SK-N-SH (cell line): ENCODE measurements at regions not wholly inside any gene's neighbourhood (a gene's known extent, or its start where the extent isn't known, plus 50 kb on each side); places are given as distances from the start of the nearest gene placed in this dataset.

ENCODE experiments used
- CTCF ChIA-PET: fragments of 300-600, 350-600 bp; formaldehyde crosslinking; extraction: SDS; loops from one replicate; lab custom pipeline; 2021; lab: Yijun Ruan, JAX
- POLR2A ChIA-PET: fragments of 350-600 bp; sonication (Branson Sonifier 250); formaldehyde crosslinking; extraction: SDS; loops from one replicate; lab custom pipeline; 2020; ENCODE audit warnings: antibody characterized with exemption, inconsistent platforms; lab: Yijun Ruan, JAX
- DNase-seq: peaks from one replicate; pipeline ENCODE4 v3.0.0; 2012
- H2AFZ ChIP-seq: fragments of 200-600 bp; sonication (generic); 2 replicates; pipeline ENCODE4 v1.8.1; 2016; ENCODE audit warnings: antibody characterized with exemption, mild to moderate bottlenecking, low read depth
- H3F3A ChIP-seq: fragments of 200-600 bp; sonication (generic); replicated peaks from 2 replicates; pipeline ENCODE3; 2016; ENCODE audit warnings: antibody characterized with exemption, mild to moderate bottlenecking; ENCODE audit not compliant: insufficient read depth
- H3K27ac ChIP-seq, 2 experiments: fragments of 200-500 bp in 1 of 2; fragments of 200-600 bp in 1 of 2; sonication (Bioruptor generic) in 1 of 2; sonication (generic), shearing (Covaris generic) in 1 of 2; 2 replicates each; pipeline versions ENCODE4 v1.5.1 to v1.6.1; 2014 to 2016; ENCODE audit warnings: low read depth in 2 of 2, inconsistent platforms in 1 of 2, low read length in 1 of 2, mild to moderate bottlenecking in 1 of 2, mixed read lengths in 1 of 2
- H3K27me3 ChIP-seq: fragments of 200-600 bp; sonication (generic), shearing (Covaris generic); 2 replicates; pipeline ENCODE4 v1.6.1; 2016; ENCODE audit warnings: mixed run types; ENCODE audit not compliant: insufficient read depth
- H3K36me3 ChIP-seq, 2 experiments: fragments of 200-500 bp in 1 of 2; fragments of 200-600 bp in 1 of 2; sonication (Bioruptor generic) in 1 of 2; sonication (generic) in 1 of 2; replicated peaks in 1 of 2; 2 replicates each; pipeline versions ENCODE3 to v1.5.1; 2014 to 2016; ENCODE audit warnings: low read length in 1 of 2, mild to moderate bottlenecking in 1 of 2; ENCODE audit not compliant: insufficient read depth in 2 of 2, control insufficient read depth in 1 of 2
- H3K4me1 ChIP-seq, 2 experiments: fragments of 200-500 bp in 1 of 2; fragments of 200-600 bp in 1 of 2; sonication (Bioruptor generic) in 1 of 2; sonication (generic), shearing (Covaris generic) in 1 of 2; 2 replicates each; pipeline versions ENCODE4 v1.5.1 to v1.6.1; 2014 to 2016; ENCODE audit warnings: low read depth in 1 of 2, low read length in 1 of 2, mixed run types in 1 of 2; ENCODE audit not compliant: insufficient read depth in 2 of 2, control insufficient read depth in 1 of 2
- H3K4me2 ChIP-seq: fragments of 200-600 bp; sonication (generic), shearing (Covaris generic); 2 replicates; pipeline ENCODE4 v1.6.1; 2017; ENCODE audit warnings: mixed run types
- H3K4me3 ChIP-seq, 2 experiments: fragments of 200-500 bp in 1 of 2; fragments of 200-600 bp in 1 of 2; sonication (Bioruptor generic) in 1 of 2; sonication (generic), shearing (Covaris generic) in 1 of 2; 2 replicates each; pipeline versions ENCODE4 v1.5.1 to v1.8.1; 2014 to 2016; ENCODE audit warnings: low read depth in 2 of 2, inconsistent platforms in 1 of 2, low read length in 1 of 2, mild to moderate bottlenecking in 1 of 2, mixed read lengths in 1 of 2, moderate library complexity in 1 of 2
- H3K79me2 ChIP-seq: fragments of 200-600 bp; sonication (generic); 2 replicates; pipeline ENCODE4 v1.8.1; 2017; ENCODE audit warnings: mild to moderate bottlenecking; ENCODE audit not compliant: insufficient read depth
- H3K9ac ChIP-seq: fragments of 200-600 bp; sonication (generic); 2 replicates; pipeline ENCODE4 v1.6.1; 2017; ENCODE audit warnings: mixed run types
- H3K9me2 ChIP-seq: fragments of 200-600 bp; sonication (generic); 2 replicates; pipeline ENCODE4 v1.6.1; 2017; ENCODE audit warnings: mixed run types
- H3K9me3 ChIP-seq: fragments of 200-600 bp; sonication (generic); 2 replicates; pipeline ENCODE4 v1.6.1; 2017; ENCODE audit warnings: mixed run types, mild to moderate bottlenecking, moderate library complexity
- H4K20me1 ChIP-seq: fragments of 200-600 bp; sonication (generic); 2 replicates; pipeline ENCODE4 v1.6.1; 2017; ENCODE audit warnings: mild to moderate bottlenecking, mixed run types; ENCODE audit not compliant: insufficient read depth
- CHD2 ChIP-seq: fragments of 150-350 bp; IDR thresholded peaks from 2 replicates; pipeline ENCODE4 v1.6.1; 2018; ENCODE audit warnings: low read length; ENCODE audit not compliant: partially characterized antibody
- ELF1 ChIP-seq: IDR thresholded peaks from 2 replicates; pipeline ENCODE4 v1.4.0; 2012
- FOXJ3 ChIP-seq: sonication (generic); formaldehyde crosslinking; IDR thresholded peaks from 2 replicates; pipeline ENCODE4 v1.5.1; 2020; ENCODE audit warnings: mild to moderate bottlenecking, missing genetic modification reagents
- FOXM1 ChIP-seq: IDR thresholded peaks from 2 replicates; pipeline ENCODE4 v1.4.0; 2012; ENCODE audit warnings: low read depth, mild to moderate bottlenecking
- GATA2 ChIP-seq: sonication (generic); formaldehyde crosslinking; IDR thresholded peaks from 2 replicates; pipeline ENCODE4 v1.5.0; 2020; ENCODE audit warnings: mild to moderate bottlenecking, missing genetic modification reagents
- JUND ChIP-seq: IDR thresholded peaks from 2 replicates; pipeline ENCODE4 v1.4.0; 2012
- MAX ChIP-seq: IDR thresholded peaks from 2 replicates; pipeline ENCODE4 v1.4.0; 2012; ENCODE audit warnings: low read depth
- MXI1 ChIP-seq: IDR thresholded peaks from 2 replicates; pipeline ENCODE4 v1.6.1; 2012; ENCODE audit warnings: mild to moderate bottlenecking, low read depth, low read length, improper control_type of control experiment
- NFIC ChIP-seq: IDR thresholded peaks from 2 replicates; pipeline ENCODE4 v1.4.0; 2012; ENCODE audit warnings: borderline replicate concordance
- NRF1 ChIP-seq: IDR thresholded peaks from 2 replicates; pipeline ENCODE4 v1.6.1; 2012; ENCODE audit warnings: low read depth, mild to moderate bottlenecking, low read length
- SIN3A ChIP-seq: IDR thresholded peaks from 2 replicates; pipeline ENCODE4 v1.6.1; 2012; ENCODE audit warnings: low read depth, mild to moderate bottlenecking, low read length, moderate library complexity, borderline replicate concordance
- SMC3 ChIP-seq: IDR thresholded peaks from 2 replicates; pipeline ENCODE4 v1.6.1; 2012; ENCODE audit warnings: low read depth, low read length, improper control_type of control experiment
- TCF12 ChIP-seq: IDR thresholded peaks from 2 replicates; pipeline ENCODE4 v1.4.0; 2012
- TEAD4 ChIP-seq: IDR thresholded peaks from 2 replicates; pipeline ENCODE4 v1.4.0; 2012; ENCODE audit warnings: mild to moderate bottlenecking, borderline replicate concordance; ENCODE audit not compliant: insufficient read depth
- YY1 ChIP-seq: IDR thresholded peaks from 2 replicates; pipeline ENCODE4 v1.4.0; 2012; ENCODE audit warnings: low read depth, mild to moderate bottlenecking
- WGBS: methylation state at CpG from one replicate; pipeline ENCODE4 v1.1.6; 2017; ENCODE audit warnings: low lambda C conversion rate; 5-methylcytosine and 5-hydroxymethylcytosine counted together
- TF ChIP-seq, protein P1 (sequence below): IDR thresholded peaks from 2 replicates; pipeline ENCODE4 v1.6.1; 2012; ENCODE audit warnings: mild to moderate bottlenecking, low read depth, low read length, moderate library complexity
- TF ChIP-seq, protein P2 (sequence below): fragments of 150-350 bp; IDR thresholded peaks from 2 replicates; pipeline ENCODE4 v1.6.1; 2016; ENCODE audit warnings: mild to moderate bottlenecking, low read depth, low read length
- TF ChIP-seq, protein P3 (sequence below): fragments of 150-350 bp; IDR thresholded peaks from 2 replicates; pipeline ENCODE4 v1.6.1; 2017; ENCODE audit warnings: antibody characterized with exemption, low read length, low read depth, borderline replicate concordance
- TF ChIP-seq, protein P4 (sequence below): IDR thresholded peaks from 2 replicates; pipeline ENCODE4; 2012
- TF ChIP-seq, protein P5 (sequence below): IDR thresholded peaks from 2 replicates; pipeline ENCODE4 v1.4.0; 2012; ENCODE audit warnings: low read depth, borderline replicate concordance

GRCh38 chr11:38710262-38710661 lies 2112.2 kb upstream of the RAG2 start:
- Histone ChIP-seq H3F3A (no peaks in the 10 kb centered on the region), H3K9ac (no peak overlapping the region), H3K79me2 (no peaks in the 10 kb centered on the region), H3K27me3 (no peaks in the 10 kb centered on the region), H3K36me3 (no peaks in the 10 kb centered on the region), H3K27ac (no peak overlapping the region), H3K9me3 (no peaks in the 10 kb centered on the region), H2AFZ (no peak overlapping the region), H3K9me2 (no peaks in the 10 kb centered on the region), H3K4me2 (no peak overlapping the region), H3K4me3 (no peak overlapping the region), H3K4me1 (no peaks in the 10 kb centered on the region), H4K20me1 (no peaks in the 10 kb centered on the region)
- WGBS = 31% methylated on average over 5 of the region's 5 CpGs
- no peak for DNase-seq
- ChIA-PET POLR2A (no interaction called here), CTCF (no interaction called here)
- TF ChIP-seq MXI1 = no peak
- no peak for TF ChIP-seq NRF1
- TF ChIP-seq JUND = no peak
- TF ChIP-seq NFIC = no peak
- TF ChIP-seq, protein P1, sequence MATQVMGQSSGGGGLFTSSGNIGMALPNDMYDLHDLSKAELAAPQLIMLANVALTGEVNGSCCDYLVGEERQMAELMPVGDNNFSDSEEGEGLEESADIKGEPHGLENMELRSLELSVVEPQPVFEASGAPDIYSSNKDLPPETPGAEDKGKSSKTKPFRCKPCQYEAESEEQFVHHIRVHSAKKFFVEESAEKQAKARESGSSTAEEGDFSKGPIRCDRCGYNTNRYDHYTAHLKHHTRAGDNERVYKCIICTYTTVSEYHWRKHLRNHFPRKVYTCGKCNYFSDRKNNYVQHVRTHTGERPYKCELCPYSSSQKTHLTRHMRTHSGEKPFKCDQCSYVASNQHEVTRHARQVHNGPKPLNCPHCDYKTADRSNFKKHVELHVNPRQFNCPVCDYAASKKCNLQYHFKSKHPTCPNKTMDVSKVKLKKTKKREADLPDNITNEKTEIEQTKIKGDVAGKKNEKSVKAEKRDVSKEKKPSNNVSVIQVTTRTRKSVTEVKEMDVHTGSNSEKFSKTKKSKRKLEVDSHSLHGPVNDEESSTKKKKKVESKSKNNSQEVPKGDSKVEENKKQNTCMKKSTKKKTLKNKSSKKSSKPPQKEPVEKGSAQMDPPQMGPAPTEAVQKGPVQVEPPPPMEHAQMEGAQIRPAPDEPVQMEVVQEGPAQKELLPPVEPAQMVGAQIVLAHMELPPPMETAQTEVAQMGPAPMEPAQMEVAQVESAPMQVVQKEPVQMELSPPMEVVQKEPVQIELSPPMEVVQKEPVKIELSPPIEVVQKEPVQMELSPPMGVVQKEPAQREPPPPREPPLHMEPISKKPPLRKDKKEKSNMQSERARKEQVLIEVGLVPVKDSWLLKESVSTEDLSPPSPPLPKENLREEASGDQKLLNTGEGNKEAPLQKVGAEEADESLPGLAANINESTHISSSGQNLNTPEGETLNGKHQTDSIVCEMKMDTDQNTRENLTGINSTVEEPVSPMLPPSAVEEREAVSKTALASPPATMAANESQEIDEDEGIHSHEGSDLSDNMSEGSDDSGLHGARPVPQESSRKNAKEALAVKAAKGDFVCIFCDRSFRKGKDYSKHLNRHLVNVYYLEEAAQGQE = no peak
- no peak for TF ChIP-seq TEAD4
- TF ChIP-seq ELF1 = no peak
- no peak for TF ChIP-seq CHD2
- no peak for TF ChIP-seq YY1

DNA sequence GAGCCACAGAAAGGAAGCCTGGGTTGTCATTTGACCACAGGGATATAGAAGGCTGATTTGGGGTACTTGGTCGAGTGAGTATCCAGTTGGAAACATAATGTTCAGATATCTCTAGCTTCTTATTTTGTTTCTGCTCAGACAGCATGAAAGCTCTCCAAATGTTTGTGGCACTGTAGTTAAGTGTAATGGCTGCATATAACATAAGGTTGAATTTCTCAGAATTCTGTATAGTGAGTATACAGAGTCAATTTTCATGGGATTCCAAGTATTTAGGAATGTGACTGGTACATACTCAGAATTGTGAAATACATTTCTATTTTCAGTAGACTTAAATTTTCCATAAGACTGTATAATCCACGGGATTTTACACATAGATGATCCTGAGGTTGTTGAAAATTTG lies 2102.1 kb upstream of the RAG2 start:
- Histone ChIP-seq H3K4me3 (no peak overlapping the region), H3K27ac (no peak overlapping the region), H3K36me3 (no peaks in the 10 kb centered on the region), H3K79me2 (no peaks in the 10 kb centered on the region), H3K4me1 (no peaks in the 10 kb centered on the region), H3K27me3 (no peaks in the 10 kb centered on the region), H3K9me3 (no peaks in the 10 kb centered on the region), H3F3A (no peaks in the 10 kb centered on the region), H4K20me1 (no peaks in the 10 kb centered on the region), H3K9me2 (no peaks in the 10 kb centered on the region; the same call in 1 of the 2 replicates), H3K4me2 (no peak overlapping the region), H2AFZ (no peak overlapping the region), H3K9ac (no peak overlapping the region)
- CTCF ChIA-PET = no interaction called here
- POLR2A ChIA-PET = no interaction called here
- no peak for DNase-seq
- 0% methylated on average over 2 of the region's 2 CpGs for WGBS
- TF ChIP-seq GATA2 (CRISPR knock-in tag) (no peak), NFIC (no peak), TCF12 (no peak), TEAD4 (no peak), FOXJ3 (no peak), MAX (no peak), JUND (no peak), SIN3A (no peak), SMC3 (no peak), MXI1 (no peak), FOXM1 (no peak)
- TF ChIP-seq, protein P2, sequence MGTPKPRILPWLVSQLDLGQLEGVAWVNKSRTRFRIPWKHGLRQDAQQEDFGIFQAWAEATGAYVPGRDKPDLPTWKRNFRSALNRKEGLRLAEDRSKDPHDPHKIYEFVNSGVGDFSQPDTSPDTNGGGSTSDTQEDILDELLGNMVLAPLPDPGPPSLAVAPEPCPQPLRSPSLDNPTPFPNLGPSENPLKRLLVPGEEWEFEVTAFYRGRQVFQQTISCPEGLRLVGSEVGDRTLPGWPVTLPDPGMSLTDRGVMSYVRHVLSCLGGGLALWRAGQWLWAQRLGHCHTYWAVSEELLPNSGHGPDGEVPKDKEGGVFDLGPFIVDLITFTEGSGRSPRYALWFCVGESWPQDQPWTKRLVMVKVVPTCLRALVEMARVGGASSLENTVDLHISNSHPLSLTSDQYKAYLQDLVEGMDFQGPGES = no peak
- TF ChIP-seq, protein P3, sequence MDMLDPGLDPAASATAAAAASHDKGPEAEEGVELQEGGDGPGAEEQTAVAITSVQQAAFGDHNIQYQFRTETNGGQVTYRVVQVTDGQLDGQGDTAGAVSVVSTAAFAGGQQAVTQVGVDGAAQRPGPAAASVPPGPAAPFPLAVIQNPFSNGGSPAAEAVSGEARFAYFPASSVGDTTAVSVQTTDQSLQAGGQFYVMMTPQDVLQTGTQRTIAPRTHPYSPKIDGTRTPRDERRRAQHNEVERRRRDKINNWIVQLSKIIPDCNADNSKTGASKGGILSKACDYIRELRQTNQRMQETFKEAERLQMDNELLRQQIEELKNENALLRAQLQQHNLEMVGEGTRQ = no peak
- TF ChIP-seq, protein P4, sequence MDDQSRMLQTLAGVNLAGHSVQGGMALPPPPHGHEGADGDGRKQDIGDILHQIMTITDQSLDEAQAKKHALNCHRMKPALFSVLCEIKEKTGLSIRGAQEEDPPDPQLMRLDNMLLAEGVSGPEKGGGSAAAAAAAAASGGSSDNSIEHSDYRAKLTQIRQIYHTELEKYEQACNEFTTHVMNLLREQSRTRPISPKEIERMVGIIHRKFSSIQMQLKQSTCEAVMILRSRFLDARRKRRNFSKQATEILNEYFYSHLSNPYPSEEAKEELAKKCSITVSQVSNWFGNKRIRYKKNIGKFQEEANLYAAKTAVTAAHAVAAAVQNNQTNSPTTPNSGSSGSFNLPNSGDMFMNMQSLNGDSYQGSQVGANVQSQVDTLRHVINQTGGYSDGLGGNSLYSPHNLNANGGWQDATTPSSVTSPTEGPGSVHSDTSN = no peak
- TF ChIP-seq, protein P5, sequence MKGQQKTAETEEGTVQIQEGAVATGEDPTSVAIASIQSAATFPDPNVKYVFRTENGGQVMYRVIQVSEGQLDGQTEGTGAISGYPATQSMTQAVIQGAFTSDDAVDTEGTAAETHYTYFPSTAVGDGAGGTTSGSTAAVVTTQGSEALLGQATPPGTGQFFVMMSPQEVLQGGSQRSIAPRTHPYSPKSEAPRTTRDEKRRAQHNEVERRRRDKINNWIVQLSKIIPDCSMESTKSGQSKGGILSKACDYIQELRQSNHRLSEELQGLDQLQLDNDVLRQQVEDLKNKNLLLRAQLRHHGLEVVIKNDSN = no peak
